Neural progenitor cell (in vitro differentiated cells): ENCODE measurements at regions not wholly inside any gene's neighbourhood (a gene's known extent, or its start where the extent isn't known, plus 50 kb on each side); places are given as distances from the start of the nearest gene placed in this dataset.
A peak's percentile ranks its signal among the peaks of the same experiment; 100 is the strongest.

ENCODE experiments used
- DNase-seq: peaks from one replicate; pipeline ENCODE4 v3.0.0-alpha.2; 2016; ENCODE audit warnings: low spot score
- H2AFZ ChIP-seq: fragments of 200-600 bp; sonication (generic); replicated peaks from 2 replicates; pipeline ENCODE4 v1.6.1; 2016; ENCODE audit warnings: antibody characterized with exemption
- H3F3A ChIP-seq: fragments of 200-600 bp; sonication (generic); 2 replicates; pipeline ENCODE4 v1.6.1; 2016; ENCODE audit warnings: antibody characterized with exemption, low read depth
- H3K27ac ChIP-seq: fragments of 200-600 bp; sonication (generic); 2 replicates; pipeline ENCODE4 v1.5.1; 2016; ENCODE audit warnings: mild to moderate bottlenecking
- H3K27me3 ChIP-seq: fragments of 200-600 bp; sonication (generic); 2 replicates; pipeline ENCODE4 v1.6.1; 2016; ENCODE audit warnings: mild to moderate bottlenecking, moderate library complexity
- H3K36me3 ChIP-seq: fragments of 200-600 bp; sonication (generic); 2 replicates; pipeline ENCODE4 v1.5.1; 2016
- H3K4me1 ChIP-seq: fragments of 200-600 bp; sonication (generic); 2 replicates; pipeline ENCODE4 v1.6.1; 2016; ENCODE audit warnings: mixed run types
- H3K4me2 ChIP-seq: fragments of 200-600 bp; sonication (generic); 2 replicates; pipeline ENCODE4 v1.6.1; 2016
- H3K4me3 ChIP-seq: fragments of 200-600 bp; sonication (generic); 2 replicates; pipeline ENCODE4 v1.5.1; 2016
- H3K79me2 ChIP-seq: fragments of 200-600 bp; sonication (generic); 2 replicates; pipeline ENCODE4 v1.6.1; 2016; ENCODE audit warnings: low read depth
- H3K9ac ChIP-seq: fragments of 200-600 bp; sonication (generic); 2 replicates; pipeline ENCODE4 v1.6.1; 2016
- H3K9me3 ChIP-seq: fragments of 200-600 bp; sonication (generic); 2 replicates; pipeline ENCODE4 v1.5.1; 2016; ENCODE audit warnings: low read depth
- H4K20me1 ChIP-seq: fragments of 200-600 bp; sonication (generic); 2 replicates; pipeline ENCODE4 v1.6.1; 2016; ENCODE audit warnings: low read depth
- H3K27ac Mint-ChIP-seq: 3 replicates; pipeline ENCODE4 v1.8.0; 2021; ENCODE audit warnings: mixed read lengths
- H3K27me3 Mint-ChIP-seq: 2 replicates; pipeline ENCODE4 v1.8.0; 2022; ENCODE audit warnings: low read depth, mild to moderate bottlenecking, inconsistent platforms, moderate library complexity, mixed read lengths; ENCODE audit not compliant: insufficient read depth
- H3K36me3 Mint-ChIP-seq: 3 replicates; pipeline ENCODE4 v1.8.0; 2021; ENCODE audit warnings: mixed read lengths
- H3K4me1 Mint-ChIP-seq: 3 replicates; pipeline ENCODE4 v1.8.0; 2021; ENCODE audit warnings: mixed read lengths
- H3K4me3 Mint-ChIP-seq: 3 replicates; pipeline ENCODE4 v1.8.0; 2021; ENCODE audit warnings: mild to moderate bottlenecking, moderate library complexity, mixed read lengths
- H3K9me3 Mint-ChIP-seq: 3 replicates; pipeline ENCODE4 v1.8.0; 2020; ENCODE audit warnings: mixed read lengths
- EZH2 ChIP-seq: fragments of 200-600 bp; sonication (generic); IDR thresholded peaks from 2 replicates; pipeline ENCODE4 v1.6.1; 2017; ENCODE audit warnings: antibody characterized with exemption, mild to moderate bottlenecking, moderate library complexity
- EZH2phosphoT487 ChIP-seq: fragments of 200-600 bp; sonication (generic); IDR thresholded peaks from 2 replicates; pipeline ENCODE4 v1.6.1; 2017; ENCODE audit warnings: antibody characterized with exemption
- TF ChIP-seq, protein P1 (sequence below): fragments of 200-600 bp; sonication (generic); IDR thresholded peaks from 2 replicates; pipeline ENCODE4 v1.5.1; 2017; ENCODE audit warnings: antibody characterized with exemption, mild to moderate bottlenecking

DNA sequence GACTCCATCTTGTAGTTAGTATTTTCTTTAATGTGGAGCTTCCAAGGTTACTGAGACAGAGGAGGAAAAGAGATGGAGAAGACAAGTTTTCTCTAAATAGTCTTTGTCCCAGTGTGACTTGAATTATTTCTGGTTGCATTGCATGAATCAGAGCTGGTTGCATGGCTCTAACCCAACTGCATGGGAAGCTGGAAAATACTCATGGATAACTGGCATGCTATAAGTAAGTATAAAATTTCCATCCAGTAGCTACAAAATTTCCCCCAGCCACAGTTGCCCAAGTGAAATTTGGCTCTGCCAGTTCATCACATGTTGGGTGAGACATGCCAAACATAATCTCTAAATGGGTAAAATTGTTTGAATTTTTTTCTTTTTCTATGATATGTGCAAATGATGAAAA, 1161.5 kb downstream of the CDH11 start:
- no peaks in the 10 kb centered on the region for H3K27me3 Mint-ChIP-seq
- Histone ChIP-seq H3K79me2 (no peaks in the 10 kb centered on the region), H2AFZ (no peak overlapping the region), H3K27ac (no peak overlapping the region), H3K27me3 (no peaks in the 10 kb centered on the region), H3K9me3 (no peaks in the 10 kb centered on the region), H3K4me2 (no peak overlapping the region), H3K4me1 (peaks cover 18% of the 10 kb centered on the region), H3K4me3 (no peak overlapping the region), H3K36me3 (no peaks in the 10 kb centered on the region), H4K20me1 (no peaks in the 10 kb centered on the region), H3F3A (no peaks in the 10 kb centered on the region), H3K9ac (no peak overlapping the region)
- DNase-seq = no peak
- H3K4me3 Mint-ChIP-seq = no peak overlapping the region
- no peaks in the 10 kb centered on the region for H3K9me3 Mint-ChIP-seq
- peaks cover 9% of the 10 kb centered on the region for H3K4me1 Mint-ChIP-seq
- H3K36me3 Mint-ChIP-seq = no peaks in the 10 kb centered on the region
- TF ChIP-seq, protein P1, sequence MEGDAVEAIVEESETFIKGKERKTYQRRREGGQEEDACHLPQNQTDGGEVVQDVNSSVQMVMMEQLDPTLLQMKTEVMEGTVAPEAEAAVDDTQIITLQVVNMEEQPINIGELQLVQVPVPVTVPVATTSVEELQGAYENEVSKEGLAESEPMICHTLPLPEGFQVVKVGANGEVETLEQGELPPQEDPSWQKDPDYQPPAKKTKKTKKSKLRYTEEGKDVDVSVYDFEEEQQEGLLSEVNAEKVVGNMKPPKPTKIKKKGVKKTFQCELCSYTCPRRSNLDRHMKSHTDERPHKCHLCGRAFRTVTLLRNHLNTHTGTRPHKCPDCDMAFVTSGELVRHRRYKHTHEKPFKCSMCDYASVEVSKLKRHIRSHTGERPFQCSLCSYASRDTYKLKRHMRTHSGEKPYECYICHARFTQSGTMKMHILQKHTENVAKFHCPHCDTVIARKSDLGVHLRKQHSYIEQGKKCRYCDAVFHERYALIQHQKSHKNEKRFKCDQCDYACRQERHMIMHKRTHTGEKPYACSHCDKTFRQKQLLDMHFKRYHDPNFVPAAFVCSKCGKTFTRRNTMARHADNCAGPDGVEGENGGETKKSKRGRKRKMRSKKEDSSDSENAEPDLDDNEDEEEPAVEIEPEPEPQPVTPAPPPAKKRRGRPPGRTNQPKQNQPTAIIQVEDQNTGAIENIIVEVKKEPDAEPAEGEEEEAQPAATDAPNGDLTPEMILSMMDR = no peak
- TF ChIP-seq EZH2phosphoT487 (no peak), EZH2 (no peak)
- H3K27ac Mint-ChIP-seq = no peak overlapping the region

DNA sequence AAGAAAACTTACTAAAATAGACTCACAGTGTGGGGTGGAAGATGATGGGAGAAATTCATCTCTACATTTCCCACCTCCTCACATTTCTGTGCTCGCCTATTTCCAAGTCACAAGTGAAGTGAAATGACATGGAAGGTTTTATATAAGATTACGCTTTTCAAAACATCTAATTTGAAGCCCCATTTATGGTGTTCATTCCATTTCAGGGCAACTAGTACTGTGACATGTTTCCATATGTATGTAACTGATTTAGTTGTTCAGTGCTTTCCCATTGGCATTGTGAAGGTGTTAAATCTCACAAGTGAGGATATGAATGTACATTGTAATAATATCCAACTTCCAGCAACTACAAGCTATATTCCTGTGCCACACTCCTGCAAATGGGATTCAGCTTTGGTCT, 1174.8 kb downstream of the CDH11 start:
- H3K9ac ChIP-seq = no peak overlapping the region
- H3K9me3 ChIP-seq = no peaks in the 10 kb centered on the region
- H3K4me3 ChIP-seq = no peak overlapping the region
- DNase-seq = no peak
- Mint-ChIP-seq H3K27ac (no peak overlapping the region), H3K9me3 (no peaks in the 10 kb centered on the region), H3K4me1 (peaks cover 2% of the 10 kb centered on the region), H3K4me3 (no peak overlapping the region), H3K27me3 (no peaks in the 10 kb centered on the region), H3K36me3 (no peaks in the 10 kb centered on the region)
- H2AFZ ChIP-seq = no peak overlapping the region
- no peak overlapping the region for H3K27ac ChIP-seq
- no peaks in the 10 kb centered on the region for H3K4me1 ChIP-seq
- no peaks in the 10 kb centered on the region for H3K27me3 ChIP-seq
- H3K79me2 ChIP-seq = no peaks in the 10 kb centered on the region
- H3K36me3 ChIP-seq = no peaks in the 10 kb centered on the region
- no peaks in the 10 kb centered on the region for H3F3A ChIP-seq
- TF ChIP-seq EZH2phosphoT487 (no peak), EZH2 (no peak)
- TF ChIP-seq, protein P1 = no peak
- H4K20me1 ChIP-seq = no peaks in the 10 kb centered on the region
- H3K4me2 ChIP-seq = no peak overlapping the region

DNA sequence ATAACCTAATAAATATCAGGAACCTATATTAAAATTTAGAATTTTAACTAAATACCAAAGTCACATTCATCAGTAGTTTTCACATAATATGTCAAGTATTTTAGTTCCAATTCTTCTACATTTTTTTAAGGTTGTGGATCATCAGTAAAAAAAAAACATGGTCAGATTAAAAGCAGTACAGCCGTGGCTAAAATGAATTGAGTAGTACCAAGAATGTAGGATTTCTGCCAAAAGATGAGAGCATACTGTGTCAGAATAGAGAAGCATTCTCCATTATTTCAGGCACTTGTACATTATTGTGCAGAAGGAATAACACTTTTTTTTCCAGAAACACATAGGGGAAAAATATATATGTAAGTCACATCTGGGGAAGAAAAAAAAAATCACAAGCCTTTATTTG, 1176.1 kb downstream of the CDH11 start:
- Histone ChIP-seq H3K9me3 (no peaks in the 10 kb centered on the region), H3K36me3 (no peaks in the 10 kb centered on the region), H3K27me3 (no peaks in the 10 kb centered on the region), H2AFZ (no peak overlapping the region), H3K9ac (no peak overlapping the region), H3K27ac (no peak overlapping the region), H4K20me1 (no peaks in the 10 kb centered on the region), H3K4me3 (no peak overlapping the region), H3K79me2 (no peaks in the 10 kb centered on the region), H3K4me1 (no peaks in the 10 kb centered on the region), H3F3A (no peaks in the 10 kb centered on the region), H3K4me2 (no peak overlapping the region)
- H3K27ac Mint-ChIP-seq = no peak overlapping the region
- no peaks in the 10 kb centered on the region for H3K36me3 Mint-ChIP-seq
- TF ChIP-seq EZH2 = no peak
- no peak for TF ChIP-seq EZH2phosphoT487
- TF ChIP-seq, protein P1 = no peak
- no peaks in the 10 kb centered on the region for H3K27me3 Mint-ChIP-seq
- no peaks in the 10 kb centered on the region for H3K9me3 Mint-ChIP-seq
- H3K4me3 Mint-ChIP-seq = no peak overlapping the region
- DNase-seq = no peak
- peaks cover 2% of the 10 kb centered on the region for H3K4me1 Mint-ChIP-seq

DNA sequence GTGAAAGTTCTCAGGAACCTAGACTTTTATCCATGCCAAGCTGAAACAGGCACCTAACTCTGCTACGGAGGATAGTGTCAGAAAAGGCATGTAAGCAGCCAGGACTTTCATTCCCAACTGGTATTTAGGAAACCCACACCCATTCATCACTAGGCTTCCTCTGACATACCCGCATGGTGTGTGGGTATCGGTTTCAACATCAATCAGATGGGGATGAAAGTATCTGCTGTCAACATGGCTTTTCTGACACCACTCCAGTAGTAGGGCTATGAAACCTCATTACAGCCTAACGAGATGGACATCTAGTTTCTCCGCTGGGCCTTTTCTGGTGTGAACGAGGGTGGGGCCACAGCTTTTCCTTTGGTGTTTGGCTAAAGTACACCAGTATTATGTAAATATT, 1178.3 kb downstream of the CDH11 start:
- Histone ChIP-seq H3K9me3 (no peaks in the 10 kb centered on the region), H2AFZ (peak overlapping the region; percentile 12), H3K79me2 (no peaks in the 10 kb centered on the region), H3K36me3 (no peaks in the 10 kb centered on the region), H3F3A (no peaks in the 10 kb centered on the region), H3K4me3 (no peak overlapping the region), H3K4me2 (no peak overlapping the region), H3K27me3 (no peaks in the 10 kb centered on the region), H3K9ac (no peak overlapping the region), H4K20me1 (no peaks in the 10 kb centered on the region), H3K27ac (no peak overlapping the region), H3K4me1 (no peaks in the 10 kb centered on the region)
- H3K4me3 Mint-ChIP-seq = no peak overlapping the region
- DNase-seq = no peak
- H3K36me3 Mint-ChIP-seq = no peaks in the 10 kb centered on the region
- H3K27ac Mint-ChIP-seq = no peak overlapping the region
- H3K4me1 Mint-ChIP-seq = peaks cover 2% of the 10 kb centered on the region
- TF ChIP-seq, protein P1 = no peak
- H3K9me3 Mint-ChIP-seq = no peaks in the 10 kb centered on the region
- H3K27me3 Mint-ChIP-seq = no peaks in the 10 kb centered on the region
